ENCODE measurements at regions not wholly inside any gene's neighbourhood (a gene's known extent, or its start where the extent isn't known, plus 50 kb on each side); places are given as distances from the start of the nearest gene placed in this dataset.

DNA sequence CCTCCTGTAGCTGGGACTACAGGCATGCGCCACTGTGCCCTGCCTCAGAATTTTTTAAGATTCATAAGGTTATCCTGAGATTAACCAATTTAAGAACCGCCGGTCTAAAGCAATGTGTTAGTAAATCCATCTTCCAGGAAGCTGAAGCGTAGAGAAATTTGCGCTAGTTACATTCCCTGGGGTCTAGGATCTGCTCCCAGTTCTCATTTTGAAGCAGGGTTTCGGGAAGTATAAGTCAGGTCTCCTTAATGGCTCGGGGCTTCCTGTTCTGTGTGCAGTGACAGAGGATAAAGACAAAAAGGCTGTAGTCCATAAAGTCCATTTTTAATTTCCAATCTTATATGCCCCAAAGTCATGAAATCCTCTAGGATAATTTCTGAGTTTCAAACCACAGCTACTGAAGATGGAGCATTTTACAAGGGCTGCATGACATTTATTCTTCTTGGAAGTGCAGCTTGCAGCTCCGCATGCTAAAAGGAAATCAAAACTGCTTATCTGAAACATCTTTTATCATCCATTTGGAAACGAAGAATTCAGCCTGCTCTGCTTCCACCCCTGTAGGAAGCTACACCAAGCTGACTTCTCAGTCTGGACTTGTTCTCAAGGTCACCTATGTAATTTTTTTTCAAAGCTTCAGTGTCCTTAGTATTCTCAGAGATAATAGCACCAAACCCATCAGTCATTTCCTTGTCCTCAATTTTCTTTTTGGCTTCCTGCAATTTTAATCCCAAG lies 326.1 kb downstream of the PRL start:
- DNase-seq (ENCODE audit: low read depth, low spot score), result no peak
- Histone ChIP-seq H3K4me1 (ENCODE audit: control insufficient read depth, insufficient read depth, low read length) (no peaks in the 10 kb centered on the region; the same call in 1 of the 2 replicates), H3K27me3 (ENCODE audit: control insufficient read depth, insufficient read depth, low read length) (no peaks in the 10 kb centered on the region), H3K36me3 (ENCODE audit: control insufficient read depth, insufficient read depth, low read length) (no peaks in the 10 kb centered on the region), H3K27ac (ENCODE audit: low read length) (no peak overlapping the region; the same call in 1 of the 2 replicates), H3K9me3 (ENCODE audit: control insufficient read depth, insufficient read depth, low read depth, low read length) (no peaks in the 10 kb centered on the region), H3K4me3 (ENCODE audit: low read depth in 2 of 2, low read length in 2 of 2) (no peak overlapping the region)
- ChIA-PET POLR2A (no interaction called here), CTCF (interaction anchor here (0.7 kb wide), 1 partner anchor 225 kb away, joined by 3 read pairs; no protein-coding TSS in a partner anchor)
- TF ChIP-seq, protein P1, sequence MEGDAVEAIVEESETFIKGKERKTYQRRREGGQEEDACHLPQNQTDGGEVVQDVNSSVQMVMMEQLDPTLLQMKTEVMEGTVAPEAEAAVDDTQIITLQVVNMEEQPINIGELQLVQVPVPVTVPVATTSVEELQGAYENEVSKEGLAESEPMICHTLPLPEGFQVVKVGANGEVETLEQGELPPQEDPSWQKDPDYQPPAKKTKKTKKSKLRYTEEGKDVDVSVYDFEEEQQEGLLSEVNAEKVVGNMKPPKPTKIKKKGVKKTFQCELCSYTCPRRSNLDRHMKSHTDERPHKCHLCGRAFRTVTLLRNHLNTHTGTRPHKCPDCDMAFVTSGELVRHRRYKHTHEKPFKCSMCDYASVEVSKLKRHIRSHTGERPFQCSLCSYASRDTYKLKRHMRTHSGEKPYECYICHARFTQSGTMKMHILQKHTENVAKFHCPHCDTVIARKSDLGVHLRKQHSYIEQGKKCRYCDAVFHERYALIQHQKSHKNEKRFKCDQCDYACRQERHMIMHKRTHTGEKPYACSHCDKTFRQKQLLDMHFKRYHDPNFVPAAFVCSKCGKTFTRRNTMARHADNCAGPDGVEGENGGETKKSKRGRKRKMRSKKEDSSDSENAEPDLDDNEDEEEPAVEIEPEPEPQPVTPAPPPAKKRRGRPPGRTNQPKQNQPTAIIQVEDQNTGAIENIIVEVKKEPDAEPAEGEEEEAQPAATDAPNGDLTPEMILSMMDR (IDR thresholded peaks at IDR 0.05), result no peak
- in situ Hi-C loops (cut with HindIII; ENCODE audit: low pct_unique_long_range_greater_than_20kb, low sequenced_read_pairs), result no loop called here
- no TSS peak for BruUV-seq (replicated peaks)
- intact Hi-C loops (cut with micrococcal nuclease; ENCODE audit: unreplicated experiment), result no loop called here
- no peak for ATAC-seq

DNA sequence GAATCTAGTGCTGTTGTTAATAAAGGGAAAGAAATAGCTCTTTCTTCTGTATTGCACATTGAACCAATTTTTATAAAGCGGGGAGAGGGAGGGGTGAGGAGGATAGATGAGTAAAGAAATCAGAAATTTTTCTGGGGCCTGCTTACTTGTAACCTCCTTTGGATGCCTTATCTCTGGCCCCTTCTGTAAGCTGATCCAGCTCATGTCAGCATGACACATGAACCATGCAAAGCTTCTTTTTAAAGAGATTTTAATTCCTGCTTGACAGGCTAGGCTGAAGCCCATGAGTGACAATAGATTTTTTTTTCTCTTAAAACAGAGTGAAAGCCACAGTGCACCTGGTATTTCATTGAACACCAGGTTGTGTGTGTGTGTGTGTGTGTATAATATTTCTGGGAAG lies 325.3 kb downstream of the PRL start:
- no peak overlapping the region for H3K4me3 ChIP-seq (ENCODE audit: low read depth in 2 of 2, low read length in 2 of 2)
- in situ Hi-C loops (cut with HindIII; ENCODE audit: low pct_unique_long_range_greater_than_20kb, low sequenced_read_pairs), result no loop called here
- no peak for DNase-seq (ENCODE audit: low read depth, low spot score)
- H3K4me1 ChIP-seq (ENCODE audit: control insufficient read depth, insufficient read depth, low read length), result no peaks in the 10 kb centered on the region; the same call in 1 of the 2 replicates
- no peaks in the 10 kb centered on the region for H3K27me3 ChIP-seq (ENCODE audit: control insufficient read depth, insufficient read depth, low read length)
- ATAC-seq, result no peak
- H3K27ac ChIP-seq (ENCODE audit: low read length), result no peak overlapping the region
- no peaks in the 10 kb centered on the region for H3K36me3 ChIP-seq (ENCODE audit: control insufficient read depth, insufficient read depth, low read length)
- POLR2A ChIA-PET, result interaction anchor here (0.6 kb wide), 1 partner anchor 219 kb away, joined by 8 read pairs; no protein-coding TSS in a partner anchor
- H3K9me3 ChIP-seq (ENCODE audit: control insufficient read depth, insufficient read depth, low read depth, low read length), result no peaks in the 10 kb centered on the region
- intact Hi-C loops (cut with micrococcal nuclease; ENCODE audit: unreplicated experiment), result no loop called here
- no TSS peak for BruUV-seq (replicated peaks)
- CTCF ChIA-PET, result no interaction called here
- no peak for TF ChIP-seq TCF7L2 (IDR thresholded peaks at IDR 0.05; ENCODE audit: low read depth, low read length)
- TF ChIP-seq, protein P2, sequence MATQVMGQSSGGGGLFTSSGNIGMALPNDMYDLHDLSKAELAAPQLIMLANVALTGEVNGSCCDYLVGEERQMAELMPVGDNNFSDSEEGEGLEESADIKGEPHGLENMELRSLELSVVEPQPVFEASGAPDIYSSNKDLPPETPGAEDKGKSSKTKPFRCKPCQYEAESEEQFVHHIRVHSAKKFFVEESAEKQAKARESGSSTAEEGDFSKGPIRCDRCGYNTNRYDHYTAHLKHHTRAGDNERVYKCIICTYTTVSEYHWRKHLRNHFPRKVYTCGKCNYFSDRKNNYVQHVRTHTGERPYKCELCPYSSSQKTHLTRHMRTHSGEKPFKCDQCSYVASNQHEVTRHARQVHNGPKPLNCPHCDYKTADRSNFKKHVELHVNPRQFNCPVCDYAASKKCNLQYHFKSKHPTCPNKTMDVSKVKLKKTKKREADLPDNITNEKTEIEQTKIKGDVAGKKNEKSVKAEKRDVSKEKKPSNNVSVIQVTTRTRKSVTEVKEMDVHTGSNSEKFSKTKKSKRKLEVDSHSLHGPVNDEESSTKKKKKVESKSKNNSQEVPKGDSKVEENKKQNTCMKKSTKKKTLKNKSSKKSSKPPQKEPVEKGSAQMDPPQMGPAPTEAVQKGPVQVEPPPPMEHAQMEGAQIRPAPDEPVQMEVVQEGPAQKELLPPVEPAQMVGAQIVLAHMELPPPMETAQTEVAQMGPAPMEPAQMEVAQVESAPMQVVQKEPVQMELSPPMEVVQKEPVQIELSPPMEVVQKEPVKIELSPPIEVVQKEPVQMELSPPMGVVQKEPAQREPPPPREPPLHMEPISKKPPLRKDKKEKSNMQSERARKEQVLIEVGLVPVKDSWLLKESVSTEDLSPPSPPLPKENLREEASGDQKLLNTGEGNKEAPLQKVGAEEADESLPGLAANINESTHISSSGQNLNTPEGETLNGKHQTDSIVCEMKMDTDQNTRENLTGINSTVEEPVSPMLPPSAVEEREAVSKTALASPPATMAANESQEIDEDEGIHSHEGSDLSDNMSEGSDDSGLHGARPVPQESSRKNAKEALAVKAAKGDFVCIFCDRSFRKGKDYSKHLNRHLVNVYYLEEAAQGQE (IDR thresholded peaks at IDR 0.05; ENCODE audit: insufficient read depth in 1 of 2, low read depth in 2 of 2, low read length in 1 of 2), result no peak
- TF ChIP-seq SIN3A (IDR thresholded peaks at IDR 0.05; ENCODE audit: borderline replicate concordance, insufficient read depth, low read depth, low read length), result no peak
- TF ChIP-seq, protein P1 (IDR thresholded peaks at IDR 0.05), result no peak
- no peak for TF ChIP-seq POLR2AphosphoS5 (IDR thresholded peaks at IDR 0.05; ENCODE audit: low read depth, low read length)
